GM12878 (cell line): ENCODE measurements at regions not wholly inside any gene's neighbourhood (a gene's known extent, or its start where the extent isn't known, plus 50 kb on each side); places are given as distances from the start of the nearest gene placed in this dataset.
A peak's percentile ranks its signal among the peaks of the same experiment; 100 is the strongest.

Source experiments
- BMI1 ChIP-seq: fragments of 450-650 bp; IDR thresholded peaks from 2 replicates; pipeline ENCODE4 v1.6.1; 2016; ENCODE audit warnings: mild to moderate bottlenecking, moderate library complexity, borderline replicate concordance
- BRCA1 ChIP-seq: IDR thresholded peaks from 2 replicates; pipeline ENCODE4 v1.6.1; 2011; ENCODE audit warnings: low read depth, low read length, improper control_type of control experiment
- EP300 ChIP-seq, 2 experiments: fragments of 150-350 bp in 1 of 2; IDR thresholded peaks; 2 replicates each; pipeline ENCODE4 v1.6.1; 2011 to 2012; ENCODE audit warnings: low read depth in 2 of 2, low read length in 2 of 2, borderline replicate concordance in 1 of 2, improper control_type of control experiment in 1 of 2, inconsistent platforms in 1 of 2; ENCODE audit not compliant: control insufficient read depth in 1 of 2
- ETV6 ChIP-seq, 2 experiments: fragments of 450-650 bp in 1 of 2; IDR thresholded peaks in 1 of 2; conservative IDR thresholded peaks in 1 of 2; 2 replicates each; pipeline ENCODE4 v1.6.1; 2014; ENCODE audit warnings: antibody characterized with exemption in 1 of 2, borderline replicate concordance in 1 of 2, low read depth in 1 of 2, mild to moderate bottlenecking in 1 of 2, moderate library complexity in 1 of 2
- FOXK2 ChIP-seq: fragments of 450-650 bp; IDR thresholded peaks from 2 replicates; pipeline ENCODE4 v1.6.1; 2017; ENCODE audit warnings: mild to moderate bottlenecking, moderate library complexity
- HCFC1 ChIP-seq: fragments of 150-350 bp; IDR thresholded peaks from 2 replicates; pipeline ENCODE4 v1.6.1; 2014; ENCODE audit warnings: low read length
- HDAC2 ChIP-seq: fragments of 200-600 bp; sonication (generic); IDR thresholded peaks from 2 replicates; pipeline ENCODE4 v1.6.1; 2017
- HDAC6 ChIP-seq: fragments of 200-600 bp; sonication (generic); IDR thresholded peaks from one replicate; pipeline ENCODE4 v1.8.0; 2017; ENCODE audit warnings: antibody characterized with exemption; ENCODE audit not compliant: unreplicated experiment
- JUNB ChIP-seq: IDR thresholded peaks from 2 replicates; pipeline ENCODE4 v1.6.1; 2016; ENCODE audit warnings: antibody characterized with exemption, mild to moderate bottlenecking
- MTA2 ChIP-seq: fragments of 450-650 bp; IDR thresholded peaks from 2 replicates; pipeline ENCODE4 v1.6.1; 2016; ENCODE audit warnings: low read depth, mild to moderate bottlenecking, moderate library complexity
- NFYB ChIP-seq: IDR thresholded peaks from 2 replicates; pipeline ENCODE4 v1.6.1; 2011; ENCODE audit warnings: low read depth, mild to moderate bottlenecking, low read length, improper control_type of control experiment, moderate library complexity; ENCODE audit not compliant: insufficient read depth
- PML ChIP-seq: IDR thresholded peaks from 2 replicates; pipeline ENCODE4 v1.6.1; 2012; ENCODE audit warnings: low read length, inconsistent platforms
- RAD21 ChIP-seq: IDR thresholded peaks from 2 replicates; pipeline ENCODE4 v1.6.1; 2011; ENCODE audit warnings: mild to moderate bottlenecking, low read depth, low read length, moderate library complexity; ENCODE audit not compliant: insufficient read depth
- RB1 ChIP-seq: fragments of 450-650 bp; formaldehyde crosslinking; IDR thresholded peaks from 2 replicates; pipeline ENCODE4 v1.6.1; 2017; ENCODE audit warnings: mild to moderate bottlenecking, borderline replicate concordance
- RUNX3 ChIP-seq: IDR thresholded peaks from 2 replicates; pipeline ENCODE4 v1.6.1; 2012; ENCODE audit warnings: low read length, inconsistent platforms
- STAT1 ChIP-seq: fragments of 450-650 bp; conservative IDR thresholded peaks from 2 replicates; pipeline ENCODE4 v1.6.1; 2014; ENCODE audit warnings: antibody characterized with exemption, mild to moderate bottlenecking
- TCF12 ChIP-seq: IDR thresholded peaks from 2 replicates; pipeline ENCODE4 v1.6.1; 2011; ENCODE audit warnings: low read depth, mild to moderate bottlenecking, low read length
- WRNIP1 ChIP-seq: IDR thresholded peaks from 2 replicates; pipeline ENCODE4 v1.6.1; 2011; ENCODE audit warnings: low read depth, low read length, improper control_type of control experiment, borderline replicate concordance
- ZNF274 ChIP-seq: IDR thresholded peaks from one replicate; pipeline ENCODE4 v1.8.0; 2011; ENCODE audit not compliant: insufficient read length, insufficient read depth
- ZNF622 ChIP-seq: fragments of 450-650 bp; IDR thresholded peaks from 2 replicates; pipeline ENCODE4 v1.6.1; 2017; ENCODE audit warnings: mild to moderate bottlenecking, inconsistent platforms
- ZSCAN29 ChIP-seq: fragments of 450-650 bp; IDR thresholded peaks from 2 replicates; pipeline ENCODE4 v1.6.1; 2017; ENCODE audit warnings: mild to moderate bottlenecking, moderate library complexity
- TF ChIP-seq, protein P1 (sequence below): fragments of 450-650 bp; IDR thresholded peaks from 2 replicates; pipeline ENCODE4 v1.6.1; 2017; ENCODE audit warnings: mild to moderate bottlenecking, low read depth, inconsistent platforms; ENCODE audit not compliant: poor library complexity, severe bottlenecking
- TF ChIP-seq, protein P2 (sequence below): fragments of 450-650 bp; IDR thresholded peaks from 2 replicates; pipeline ENCODE4 v1.6.1; 2017; ENCODE audit warnings: low read depth, mild to moderate bottlenecking, moderate library complexity
- TF ChIP-seq, protein P3 (sequence below): IDR thresholded peaks from 2 replicates; pipeline ENCODE4 v1.6.1; 2012; ENCODE audit warnings: mild to moderate bottlenecking, low read depth, low read length

DNA sequence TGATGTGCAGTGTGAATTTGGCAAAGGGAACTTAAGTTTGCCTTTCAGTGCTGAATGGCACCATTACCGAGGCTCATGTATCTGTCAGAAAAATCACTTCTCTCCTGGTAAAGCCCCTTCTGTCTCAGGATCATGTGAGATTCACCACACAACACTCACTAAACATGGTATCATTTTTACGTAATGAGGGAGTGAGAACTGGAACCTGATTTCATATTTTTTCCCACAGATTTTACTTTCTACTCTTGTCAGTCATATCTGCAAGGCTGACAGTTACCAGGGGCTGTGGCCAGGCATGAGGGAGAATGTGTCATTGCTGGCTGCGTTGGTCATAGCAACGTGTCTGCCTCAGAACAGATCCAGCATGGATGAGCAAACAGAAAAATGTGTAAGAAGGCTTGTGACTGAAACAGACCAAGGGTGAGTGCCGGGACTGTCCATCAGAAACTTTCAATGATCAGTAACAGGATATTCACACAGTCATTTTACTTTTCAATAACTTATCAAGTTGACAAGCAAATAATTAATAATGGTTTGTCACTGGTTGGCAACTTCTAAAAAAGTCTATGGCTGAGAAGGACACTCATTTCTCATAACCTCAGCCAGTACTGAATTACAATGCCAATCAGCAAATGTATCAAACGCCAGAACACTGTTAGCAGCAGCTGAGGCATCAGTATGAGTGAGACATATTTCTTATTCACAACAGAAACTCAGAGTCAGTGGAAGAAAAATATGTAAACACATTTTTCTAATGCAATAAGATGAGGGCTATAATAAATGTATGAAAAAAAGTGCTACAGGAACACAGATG, 100.5 kb downstream of the CDC42EP3 start (continued):
- no peak for TF ChIP-seq HDAC6
- TF ChIP-seq HDAC2, result no peak
- TF ChIP-seq MTA2, result peak; percentile 81; the same call in 1 of the 2 replicates
- TF ChIP-seq TCF12, result peak; percentile 47; the same call in 1 of the 2 replicates
- TF ChIP-seq ZNF274, result no peak
- peak in 1 of 2 experiments; percentile 78; a peak in 1 of 4 replicates for TF ChIP-seq ETV6 (conservative IDR thresholded peaks at IDR 0.05 in 1 of 2, IDR thresholded peaks at IDR 0.05 in 1 of 2; ENCODE audit: borderline replicate concordance in 1 of 2, low read depth in 1 of 2)
- TF ChIP-seq PML, result no peak; the same call in 1 of the 2 replicates
- TF ChIP-seq BMI1, result peak; percentile 56; the same call in 1 of the 2 replicates
- TF ChIP-seq, protein P1, sequence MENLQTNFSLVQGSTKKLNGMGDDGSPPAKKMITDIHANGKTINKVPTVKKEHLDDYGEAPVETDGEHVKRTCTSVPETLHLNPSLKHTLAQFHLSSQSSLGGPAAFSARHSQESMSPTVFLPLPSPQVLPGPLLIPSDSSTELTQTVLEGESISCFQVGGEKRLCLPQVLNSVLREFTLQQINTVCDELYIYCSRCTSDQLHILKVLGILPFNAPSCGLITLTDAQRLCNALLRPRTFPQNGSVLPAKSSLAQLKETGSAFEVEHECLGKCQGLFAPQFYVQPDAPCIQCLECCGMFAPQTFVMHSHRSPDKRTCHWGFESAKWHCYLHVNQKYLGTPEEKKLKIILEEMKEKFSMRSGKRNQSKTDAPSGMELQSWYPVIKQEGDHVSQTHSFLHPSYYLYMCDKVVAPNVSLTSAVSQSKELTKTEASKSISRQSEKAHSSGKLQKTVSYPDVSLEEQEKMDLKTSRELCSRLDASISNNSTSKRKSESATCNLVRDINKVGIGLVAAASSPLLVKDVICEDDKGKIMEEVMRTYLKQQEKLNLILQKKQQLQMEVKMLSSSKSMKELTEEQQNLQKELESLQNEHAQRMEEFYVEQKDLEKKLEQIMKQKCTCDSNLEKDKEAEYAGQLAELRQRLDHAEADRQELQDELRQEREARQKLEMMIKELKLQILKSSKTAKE, result peak; percentile 83
- no peak; the same call in 1 of the 2 replicates for TF ChIP-seq ZSCAN29
- TF ChIP-seq, protein P2, sequence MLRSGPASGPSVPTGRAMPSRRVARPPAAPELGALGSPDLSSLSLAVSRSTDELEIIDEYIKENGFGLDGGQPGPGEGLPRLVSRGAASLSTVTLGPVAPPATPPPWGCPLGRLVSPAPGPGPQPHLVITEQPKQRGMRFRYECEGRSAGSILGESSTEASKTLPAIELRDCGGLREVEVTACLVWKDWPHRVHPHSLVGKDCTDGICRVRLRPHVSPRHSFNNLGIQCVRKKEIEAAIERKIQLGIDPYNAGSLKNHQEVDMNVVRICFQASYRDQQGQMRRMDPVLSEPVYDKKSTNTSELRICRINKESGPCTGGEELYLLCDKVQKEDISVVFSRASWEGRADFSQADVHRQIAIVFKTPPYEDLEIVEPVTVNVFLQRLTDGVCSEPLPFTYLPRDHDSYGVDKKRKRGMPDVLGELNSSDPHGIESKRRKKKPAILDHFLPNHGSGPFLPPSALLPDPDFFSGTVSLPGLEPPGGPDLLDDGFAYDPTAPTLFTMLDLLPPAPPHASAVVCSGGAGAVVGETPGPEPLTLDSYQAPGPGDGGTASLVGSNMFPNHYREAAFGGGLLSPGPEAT, result peak; percentile 83
- no peak for TF ChIP-seq ZNF622
- peak; percentile 45 for TF ChIP-seq RAD21
- TF ChIP-seq WRNIP1, result no peak
- TF ChIP-seq STAT1, result no peak
- TF ChIP-seq FOXK2, result no peak
- TF ChIP-seq EP300 (IDR thresholded peaks at IDR 0.05; ENCODE audit: borderline replicate concordance in 1 of 2, control insufficient read depth in 1 of 2, low read depth in 2 of 2, low read length in 2 of 2), result peak; percentile 86 to 87
- TF ChIP-seq, protein P3, sequence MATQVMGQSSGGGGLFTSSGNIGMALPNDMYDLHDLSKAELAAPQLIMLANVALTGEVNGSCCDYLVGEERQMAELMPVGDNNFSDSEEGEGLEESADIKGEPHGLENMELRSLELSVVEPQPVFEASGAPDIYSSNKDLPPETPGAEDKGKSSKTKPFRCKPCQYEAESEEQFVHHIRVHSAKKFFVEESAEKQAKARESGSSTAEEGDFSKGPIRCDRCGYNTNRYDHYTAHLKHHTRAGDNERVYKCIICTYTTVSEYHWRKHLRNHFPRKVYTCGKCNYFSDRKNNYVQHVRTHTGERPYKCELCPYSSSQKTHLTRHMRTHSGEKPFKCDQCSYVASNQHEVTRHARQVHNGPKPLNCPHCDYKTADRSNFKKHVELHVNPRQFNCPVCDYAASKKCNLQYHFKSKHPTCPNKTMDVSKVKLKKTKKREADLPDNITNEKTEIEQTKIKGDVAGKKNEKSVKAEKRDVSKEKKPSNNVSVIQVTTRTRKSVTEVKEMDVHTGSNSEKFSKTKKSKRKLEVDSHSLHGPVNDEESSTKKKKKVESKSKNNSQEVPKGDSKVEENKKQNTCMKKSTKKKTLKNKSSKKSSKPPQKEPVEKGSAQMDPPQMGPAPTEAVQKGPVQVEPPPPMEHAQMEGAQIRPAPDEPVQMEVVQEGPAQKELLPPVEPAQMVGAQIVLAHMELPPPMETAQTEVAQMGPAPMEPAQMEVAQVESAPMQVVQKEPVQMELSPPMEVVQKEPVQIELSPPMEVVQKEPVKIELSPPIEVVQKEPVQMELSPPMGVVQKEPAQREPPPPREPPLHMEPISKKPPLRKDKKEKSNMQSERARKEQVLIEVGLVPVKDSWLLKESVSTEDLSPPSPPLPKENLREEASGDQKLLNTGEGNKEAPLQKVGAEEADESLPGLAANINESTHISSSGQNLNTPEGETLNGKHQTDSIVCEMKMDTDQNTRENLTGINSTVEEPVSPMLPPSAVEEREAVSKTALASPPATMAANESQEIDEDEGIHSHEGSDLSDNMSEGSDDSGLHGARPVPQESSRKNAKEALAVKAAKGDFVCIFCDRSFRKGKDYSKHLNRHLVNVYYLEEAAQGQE, result no peak
- TF ChIP-seq NFYB, result no peak
- no peak for TF ChIP-seq RB1
- TF ChIP-seq RUNX3, result peak; percentile 85; the same call in 1 of the 2 replicates
- TF ChIP-seq BRCA1, result no peak
- TF ChIP-seq JUNB, result peak; percentile 77
- no peak for TF ChIP-seq HCFC1
